HEK293 (cell line): ENCODE measurements at regions not wholly inside any gene's neighbourhood (a gene's known extent, or its start where the extent isn't known, plus 50 kb on each side); places are given as distances from the start of the nearest gene placed in this dataset.

ENCODE experiments used
- CTCF ChIA-PET: fragments of 350-600 bp; formaldehyde crosslinking; extraction: SDS; loops from one replicate; lab custom pipeline; 2021; ENCODE audit warnings: antibody characterized with exemption; lab: Yijun Ruan, JAX
- POLR2A ChIA-PET: fragments of 300-600 bp; formaldehyde crosslinking; extraction: SDS; loops from one replicate; lab custom pipeline; 2020; ENCODE audit warnings: antibody characterized with exemption, inconsistent platforms; lab: Yijun Ruan, JAX
- H3K27ac ChIP-seq: fragments of 200-500 bp; sonication (Bioruptor generic); 2 replicates; pipeline ENCODE4 v1.5.1; 2014; ENCODE audit warnings: low read depth, low read length, control low read depth, inconsistent platforms; ENCODE audit errors: extremely low read depth
- H3K36me3 ChIP-seq, 2 experiments: fragments of 200-500 bp in 1 of 2; sonication (Bioruptor generic) in 1 of 2; 1 replicate in 1 of 2; 2 replicates in 1 of 2; pipeline ENCODE4 v1.5.1; 2014 to 2017; ENCODE audit warnings: inconsistent platforms in 2 of 2, low read length in 2 of 2; ENCODE audit not compliant: control insufficient read depth in 2 of 2, insufficient read depth in 1 of 2
- H3K4me1 ChIP-seq: fragments of 200-500 bp; sonication (Bioruptor generic); 2 replicates; pipeline ENCODE4 v1.5.1; 2014; ENCODE audit warnings: mild to moderate bottlenecking, low read length, inconsistent platforms; ENCODE audit not compliant: control insufficient read depth, insufficient read depth
- H3K4me3 ChIP-seq: 2 replicates; pipeline ENCODE4 v1.5.1; 2011; ENCODE audit warnings: low read depth, mild to moderate bottlenecking, control low read depth, low read length, moderate library complexity
- H3K9me3 ChIP-seq: fragments of 200-500 bp; sonication (Bioruptor generic); 2 replicates; pipeline ENCODE4 v1.5.1; 2014; ENCODE audit warnings: low read depth, low read length, inconsistent platforms; ENCODE audit not compliant: control insufficient read depth, insufficient read depth
- ELK4 ChIP-seq: IDR thresholded peaks from 2 replicates; pipeline ENCODE4 v1.6.1; 2011; ENCODE audit warnings: mild to moderate bottlenecking, low read depth, low read length, borderline replicate concordance
- SETDB1 ChIP-seq: IDR thresholded peaks from one replicate; pipeline ENCODE4 v1.6.1; 2017; ENCODE audit warnings: mild to moderate bottlenecking, low read length, moderate library complexity, mixed read lengths; ENCODE audit not compliant: insufficient read length
- TCF7L2 ChIP-seq: IDR thresholded peaks from 2 replicates; pipeline ENCODE4 v1.6.1; 2011; ENCODE audit warnings: low read depth, mild to moderate bottlenecking, inconsistent platforms, low read length, moderate library complexity, borderline replicate concordance
- TRIM28 ChIP-seq: IDR thresholded peaks from 2 replicates; pipeline ENCODE4 v1.6.1; 2011; ENCODE audit warnings: low read length, control low read depth, borderline replicate concordance
- ZBTB44 ChIP-seq: fragments of 450-650 bp; IDR thresholded peaks from 2 replicates; pipeline ENCODE4 v1.5.1; 2018; ENCODE audit warnings: missing biosample characterization, mild to moderate bottlenecking, missing genetic modification characterization
- ZBTB49 ChIP-seq: fragments of 450-650 bp; formaldehyde crosslinking; IDR thresholded peaks from 2 replicates; pipeline ENCODE4 v1.5.1; 2016; ENCODE audit warnings: missing biosample characterization, missing genetic modification characterization, low read depth
- ZFP69B ChIP-seq: fragments of 450-650 bp; formaldehyde crosslinking; IDR thresholded peaks from 2 replicates; pipeline ENCODE4 v1.5.1; 2016; ENCODE audit warnings: missing biosample characterization, missing genetic modification characterization
- ZNF169 ChIP-seq: fragments of 450-650 bp; formaldehyde crosslinking; IDR thresholded peaks from 2 replicates; pipeline ENCODE4 v1.5.1; 2016; ENCODE audit warnings: missing biosample characterization, missing genetic modification characterization
- ZNF18 ChIP-seq: fragments of 450-650 bp; formaldehyde crosslinking; IDR thresholded peaks from 2 replicates; pipeline ENCODE4 v1.5.1; 2016; ENCODE audit warnings: missing biosample characterization, missing genetic modification characterization
- ZNF202 ChIP-seq: fragments of 450-650 bp; formaldehyde crosslinking; IDR thresholded peaks from 2 replicates; pipeline ENCODE4 v1.5.1; 2016; ENCODE audit warnings: missing biosample characterization, missing genetic modification characterization, borderline replicate concordance
- ZNF350 ChIP-seq: fragments of 450-650 bp; formaldehyde crosslinking; IDR thresholded peaks from 2 replicates; pipeline ENCODE4 v1.5.0; 2017; ENCODE audit warnings: missing biosample characterization, mild to moderate bottlenecking, missing genetic modification characterization
- ZNF473 ChIP-seq: fragments of 450-650 bp; formaldehyde crosslinking; IDR thresholded peaks from 2 replicates; pipeline ENCODE4 v1.5.1; 2017; ENCODE audit warnings: missing biosample characterization, missing genetic modification characterization
- ZNF501 ChIP-seq: fragments of 450-650 bp; formaldehyde crosslinking; IDR thresholded peaks from 2 replicates; pipeline ENCODE4 v1.5.1; 2016; ENCODE audit warnings: missing biosample characterization, missing genetic modification characterization
- ZNF747 ChIP-seq: fragments of 450-650 bp; formaldehyde crosslinking; IDR thresholded peaks from 2 replicates; pipeline ENCODE4 v1.5.1; 2016; ENCODE audit warnings: missing biosample characterization, missing genetic modification characterization
- ZNF768 ChIP-seq: fragments of 450-650 bp; formaldehyde crosslinking; IDR thresholded peaks from 2 replicates; pipeline ENCODE4 v1.5.1; 2018; ENCODE audit warnings: missing biosample characterization, mild to moderate bottlenecking, missing genetic modification characterization
- ZSCAN18 ChIP-seq: fragments of 450-650 bp; formaldehyde crosslinking; IDR thresholded peaks from 2 replicates; pipeline ENCODE4 v1.5.1; 2016; ENCODE audit warnings: missing biosample characterization, missing genetic modification characterization

- TF ChIP-seq ZNF18 (tag by site-specific recombination) (no peak), ZSCAN18 (tag by site-specific recombination) (no peak), ZNF473 (tag by site-specific recombination) (no peak)
Measured at GRCh38 chr6:165092881-165093595, 216.4 kb downstream of the C6orf118 start (continued).

- CTCF ChIA-PET: interaction anchor here (0.9 kb wide), 1 partner anchor 8 kb away, joined by 3 read pairs; no protein-coding TSS in a partner anchor
- H3K4me3 ChIP-seq: no peak overlapping the region
- no peaks in the 10 kb centered on the region for H3K4me1 ChIP-seq
Measured at GRCh38 chr6:165091121-165091785, 218.2 kb downstream of the C6orf118 start.

More at GRCh38 chr6:165091121-165091785, 218.2 kb downstream of the C6orf118 start:
- POLR2A ChIA-PET: no interaction called here
- no peaks in the 10 kb centered on the region for H3K9me3 ChIP-seq
- TF ChIP-seq SETDB1: peak; percentile 40
- TF ChIP-seq ZNF202 (tag by site-specific recombination): no peak
- TF ChIP-seq ZNF169 (tag by site-specific recombination): no peak
- TF ChIP-seq TCF7L2: peak; percentile 68; the same call in 1 of the 2 replicates
- TF ChIP-seq ELK4: no peak
- TF ChIP-seq ZBTB49: no peak
- no peak for TF ChIP-seq ZNF350 (tag by site-specific recombination)
- peak; percentile 94 for TF ChIP-seq TRIM28
- no peak for TF ChIP-seq ZFP69B (tag by site-specific recombination)
- no peak for TF ChIP-seq ZNF747 (tag by site-specific recombination)
- no peak for TF ChIP-seq ZNF768 (tag by site-specific recombination)
- TF ChIP-seq ZBTB44: no peak
- TF ChIP-seq ZNF501 (tag by site-specific recombination): no peak
- H3K36me3 ChIP-seq: no peaks in the 10 kb centered on the region
- no peak overlapping the region for H3K27ac ChIP-seq
